ENCODE measurements at regions not wholly inside any gene's neighbourhood (a gene's known extent, or its start where the extent isn't known, plus 50 kb on each side); places are given as distances from the start of the nearest gene placed in this dataset.

DNA sequence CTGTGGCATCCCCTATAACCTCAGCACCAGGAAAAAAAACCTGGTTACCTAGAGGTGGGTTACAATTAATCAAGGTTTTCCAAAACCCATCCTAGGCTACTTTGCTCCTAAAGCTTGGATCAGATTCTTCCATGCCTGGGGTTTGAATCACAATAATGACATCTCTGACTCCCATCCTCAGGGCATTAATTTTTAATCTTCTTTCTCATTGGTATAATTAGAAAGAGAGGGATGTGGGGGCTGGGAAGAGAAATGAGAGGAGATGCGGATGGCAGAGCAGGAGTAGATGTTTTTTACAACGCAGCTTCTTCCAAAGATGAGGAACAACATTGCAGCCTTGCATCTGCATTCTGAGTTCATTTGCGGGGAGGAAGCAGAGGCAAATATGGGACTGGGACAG lies 117.2 kb upstream of the E2F8 start:
- no peaks in the 10 kb centered on the region for H3K9me3 ChIP-seq
- in situ Hi-C loops (cut with MboI; ENCODE audit: low sequenced_read_pairs) = no loop called here
- no peaks in the 10 kb centered on the region for H3K4me1 ChIP-seq
- no peaks in the 10 kb centered on the region for H3K36me3 ChIP-seq (replicated peaks)
- DNase-seq (ENCODE audit: low spot score in 2 of 2) = no peak
- H3K4me3 ChIP-seq = no peak overlapping the region
- peaks cover 26% of the 10 kb centered on the region for H3K27me3 ChIP-seq (ENCODE audit: low read depth)

DNA sequence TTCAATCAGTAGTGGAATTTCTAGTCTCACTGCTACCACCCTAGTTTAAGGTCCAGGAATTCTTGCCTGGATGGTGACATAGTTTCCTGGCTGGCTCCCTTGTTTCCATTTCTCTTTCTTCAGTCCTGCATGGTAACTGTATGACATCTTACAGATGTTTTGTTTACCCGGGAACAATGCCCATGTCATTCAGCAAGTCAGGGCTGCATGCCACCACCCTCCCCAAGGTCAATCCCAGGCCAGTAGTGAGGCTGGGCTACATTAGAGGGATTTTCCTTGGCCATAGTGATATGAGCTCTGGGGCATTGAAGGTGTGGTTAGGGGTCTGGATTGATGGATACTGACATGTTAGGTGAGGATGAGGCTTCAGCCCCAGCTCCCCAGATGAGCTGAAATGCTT lies 114.9 kb upstream of the E2F8 start:
- Histone ChIP-seq H3K4me1 (no peaks in the 10 kb centered on the region), H3K36me3 (replicated peaks) (no peaks in the 10 kb centered on the region), H3K9me3 (no peaks in the 10 kb centered on the region), H3K27me3 (ENCODE audit: low read depth) (peaks cover 44% of the 10 kb centered on the region), H3K4me3 (no peak overlapping the region)
- DNase-seq (ENCODE audit: low spot score in 2 of 2) = no peak
- in situ Hi-C loops (cut with MboI; ENCODE audit: low sequenced_read_pairs) = no loop called here

DNA sequence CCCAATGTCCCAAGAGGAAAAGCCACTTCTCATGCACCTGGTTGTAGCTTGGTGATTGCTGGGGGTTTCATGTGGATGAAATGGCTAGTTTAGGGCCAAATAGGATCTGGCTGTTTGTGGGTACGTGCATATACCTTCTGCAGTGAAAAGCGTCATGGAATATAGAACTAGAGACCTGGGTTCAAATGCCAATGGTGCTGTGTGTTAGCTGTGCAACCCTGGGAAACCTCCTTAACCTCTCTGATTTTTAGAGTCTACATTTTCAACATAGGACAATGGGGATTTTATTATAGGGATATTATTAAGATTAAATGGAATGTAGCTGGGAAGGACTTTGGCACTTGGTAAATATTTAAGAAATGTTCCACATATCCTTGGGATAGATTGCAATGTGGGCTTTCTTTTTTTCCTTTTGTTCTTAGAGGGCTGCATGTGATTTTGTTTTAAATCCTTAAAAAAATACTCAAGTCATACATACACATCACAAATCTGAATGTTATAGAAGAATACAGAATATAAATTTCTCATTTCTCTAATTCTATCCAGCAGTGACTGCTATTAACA lies 112.6 kb upstream of the E2F8 start:
- in situ Hi-C loops (cut with MboI; ENCODE audit: low sequenced_read_pairs) = no loop called here
- Histone ChIP-seq H3K4me1 (no peaks in the 10 kb centered on the region), H3K36me3 (replicated peaks) (no peaks in the 10 kb centered on the region), H3K9me3 (no peaks in the 10 kb centered on the region), H3K27me3 (ENCODE audit: low read depth) (peaks cover 55% of the 10 kb centered on the region), H3K4me3 (no peak overlapping the region)
- no peak for DNase-seq (ENCODE audit: low spot score in 2 of 2)

DNA sequence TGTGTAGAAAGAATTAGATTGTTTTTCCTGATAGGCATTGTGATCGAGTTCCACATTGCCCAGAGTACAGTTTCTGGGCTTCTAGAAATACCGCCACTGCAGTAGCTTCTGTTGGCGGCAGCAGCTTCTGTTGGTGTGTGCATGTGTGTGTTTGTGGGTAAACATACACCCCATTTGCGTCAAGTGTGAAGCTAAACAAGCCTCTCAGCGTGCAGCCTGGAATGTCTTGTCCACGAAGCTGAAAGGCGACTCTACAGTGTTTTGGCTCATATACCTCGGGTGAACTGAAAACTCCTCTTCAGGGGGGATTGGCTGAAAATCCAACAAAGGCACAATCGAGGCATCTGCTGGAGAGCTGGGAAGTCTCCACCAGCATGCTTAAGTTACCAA lies 112.0 kb upstream of the E2F8 start:
- in situ Hi-C loops (cut with MboI; ENCODE audit: low sequenced_read_pairs) = no loop called here
- Histone ChIP-seq H3K36me3 (replicated peaks) (no peaks in the 10 kb centered on the region), H3K9me3 (no peaks in the 10 kb centered on the region), H3K4me1 (no peaks in the 10 kb centered on the region), H3K4me3 (no peak overlapping the region), H3K27me3 (ENCODE audit: low read depth) (peaks cover 61% of the 10 kb centered on the region)
- DNase-seq (ENCODE audit: low spot score in 2 of 2) = no peak

DNA sequence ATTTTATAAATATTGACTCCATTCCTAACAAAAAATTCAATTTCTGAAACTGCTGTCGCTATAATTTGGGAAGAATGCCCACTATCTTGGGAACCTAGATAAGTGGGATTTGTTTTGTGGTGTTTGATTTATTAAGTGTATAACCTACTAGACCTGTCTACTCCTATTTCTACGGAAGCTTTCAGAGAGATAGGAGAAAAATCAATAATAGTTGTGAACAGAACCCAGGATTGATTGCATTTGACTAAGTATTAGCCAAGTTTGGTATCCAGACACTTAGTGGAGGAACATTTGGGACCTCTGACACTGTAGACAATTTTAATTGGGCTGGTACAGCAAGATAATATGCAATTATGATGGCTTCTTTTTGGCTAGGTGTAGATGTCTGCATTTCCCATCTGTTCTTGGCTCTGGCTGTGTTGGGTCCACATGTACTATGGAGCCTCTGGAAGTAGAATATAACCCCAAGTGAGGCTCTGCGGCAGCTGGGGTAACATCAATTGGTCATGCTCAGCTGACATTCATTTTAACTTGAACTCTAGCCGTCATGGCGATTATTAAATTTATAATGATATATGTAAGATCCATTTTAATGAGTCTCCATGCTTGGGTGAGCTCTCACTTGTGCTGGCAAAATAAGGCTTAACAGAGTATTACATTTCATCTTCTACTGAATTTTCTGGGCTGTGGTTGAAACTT lies 111.5 kb upstream of the E2F8 start:
- in situ Hi-C loops (cut with MboI; ENCODE audit: low sequenced_read_pairs) = no loop called here
- DNase-seq (ENCODE audit: low spot score in 2 of 2) = no peak
- no peaks in the 10 kb centered on the region for H3K9me3 ChIP-seq
- peaks cover 66% of the 10 kb centered on the region for H3K27me3 ChIP-seq (ENCODE audit: low read depth)
- no peaks in the 10 kb centered on the region for H3K4me1 ChIP-seq
- H3K36me3 ChIP-seq (replicated peaks) = no peaks in the 10 kb centered on the region
- H3K4me3 ChIP-seq = no peak overlapping the region

DNA sequence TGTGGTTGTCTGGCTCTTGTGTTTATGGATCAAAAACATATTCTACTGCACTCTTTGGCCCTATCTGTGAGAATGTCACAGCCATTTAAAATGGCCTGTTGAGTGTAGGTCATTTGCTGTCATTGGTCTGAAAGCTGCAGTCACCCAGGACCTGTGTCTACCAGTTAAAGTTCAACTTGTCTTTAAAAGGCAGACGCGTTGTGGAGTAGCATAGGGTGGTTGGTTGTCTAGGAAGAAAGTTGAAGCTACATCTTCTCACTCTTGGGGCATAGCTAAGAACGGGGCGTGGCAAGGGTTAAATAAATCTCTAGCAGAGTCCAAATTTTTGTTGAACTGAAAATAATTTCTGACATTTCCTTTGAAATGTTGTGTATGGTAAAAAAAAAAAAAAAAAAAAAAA lies 110.7 kb upstream of the E2F8 start:
- no peak for DNase-seq (ENCODE audit: low spot score in 2 of 2)
- Histone ChIP-seq H3K36me3 (replicated peaks) (no peaks in the 10 kb centered on the region), H3K4me1 (no peaks in the 10 kb centered on the region), H3K4me3 (no peak overlapping the region), H3K27me3 (ENCODE audit: low read depth) (peaks cover 70% of the 10 kb centered on the region), H3K9me3 (no peaks in the 10 kb centered on the region)
- in situ Hi-C loops (cut with MboI; ENCODE audit: low sequenced_read_pairs) = no loop called here

DNA sequence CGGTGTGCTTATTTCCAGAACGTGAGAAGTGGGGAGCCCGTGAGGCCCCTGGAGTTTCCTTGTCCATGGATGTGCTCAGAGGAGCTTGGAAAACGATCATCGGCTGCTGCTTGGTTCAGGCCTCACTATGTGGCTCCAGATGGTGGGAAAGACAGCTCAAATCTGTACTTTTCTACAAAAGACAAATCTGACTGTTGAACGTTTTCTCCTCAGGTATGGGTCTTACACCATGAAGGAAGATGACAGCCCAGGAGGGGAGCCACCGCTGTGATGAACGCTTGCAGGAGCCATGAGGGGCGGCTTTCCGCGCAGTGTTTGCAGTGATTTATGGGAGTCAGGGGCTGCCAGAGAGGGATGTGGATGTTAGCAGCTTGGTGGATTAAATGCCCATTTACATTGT lies 109.4 kb upstream of the E2F8 start:
- no peak for DNase-seq (ENCODE audit: low spot score in 2 of 2)
- in situ Hi-C loops (cut with MboI; ENCODE audit: low sequenced_read_pairs) = no loop called here
- H3K9me3 ChIP-seq = no peaks in the 10 kb centered on the region
- no peaks in the 10 kb centered on the region for H3K4me1 ChIP-seq
- H3K36me3 ChIP-seq (replicated peaks) = no peaks in the 10 kb centered on the region
- no peak overlapping the region for H3K4me3 ChIP-seq
- H3K27me3 ChIP-seq (ENCODE audit: low read depth) = peaks cover 83% of the 10 kb centered on the region

DNA sequence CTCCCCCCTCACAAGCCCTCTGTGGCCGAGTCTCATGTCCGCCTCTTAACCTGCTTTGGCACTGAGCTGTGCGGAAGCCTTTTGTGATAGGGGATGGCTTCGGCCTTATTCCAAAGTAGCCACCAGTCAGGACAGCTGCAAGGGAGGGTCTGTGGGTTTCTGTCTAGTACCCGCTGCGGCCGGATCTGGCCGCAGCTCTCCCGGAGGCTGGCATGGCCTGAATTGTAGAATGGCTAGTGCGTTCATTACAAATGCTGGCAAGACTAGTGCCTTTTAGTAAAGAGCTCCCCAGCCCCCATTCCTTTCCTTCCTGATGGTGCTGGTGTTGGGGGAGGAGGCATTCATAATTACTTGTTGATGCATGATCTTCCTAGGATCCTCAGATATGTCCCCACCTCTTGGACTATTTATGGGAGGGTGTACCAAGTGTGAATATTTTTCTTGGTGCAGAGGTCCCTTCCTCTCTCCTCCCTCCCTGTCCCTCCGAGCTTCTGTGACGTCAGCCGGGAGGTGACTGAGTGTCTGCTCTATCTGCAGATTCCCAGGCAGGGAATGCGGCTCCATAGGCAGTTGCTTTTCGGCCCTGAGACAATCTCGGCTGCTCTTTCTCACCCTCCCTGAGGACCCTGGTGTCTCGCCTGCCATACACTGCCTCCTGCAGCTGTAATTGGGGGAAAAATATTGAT lies 108.7 kb upstream of the E2F8 start:
- in situ Hi-C loops (cut with MboI; ENCODE audit: low sequenced_read_pairs) = no loop called here

DNA sequence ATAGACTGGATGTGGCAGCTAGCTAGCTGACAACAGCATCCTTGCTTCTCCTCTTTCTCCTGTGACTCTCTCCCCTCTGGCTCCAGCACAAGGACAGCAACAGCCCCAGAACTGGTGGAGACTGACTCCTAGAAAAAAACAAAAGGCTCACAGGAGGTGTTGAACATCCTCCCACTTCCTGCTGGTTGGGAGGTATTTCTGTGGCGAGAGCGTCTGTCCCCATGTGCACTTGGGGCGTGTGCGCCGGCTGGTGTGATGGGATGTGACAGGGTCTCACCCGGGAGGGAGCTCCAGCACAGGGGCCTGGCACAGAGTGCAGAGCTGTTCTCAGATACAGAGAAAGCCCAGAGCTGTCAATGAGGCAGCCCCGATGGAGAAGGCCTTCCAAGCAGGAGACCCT lies 107.2 kb upstream of the E2F8 start:
- no peak for DNase-seq (ENCODE audit: low spot score in 2 of 2)
- H3K4me3 ChIP-seq = no peak overlapping the region
- H3K27me3 ChIP-seq (ENCODE audit: low read depth) = peaks cover 89% of the 10 kb centered on the region
- H3K4me1 ChIP-seq = no peaks in the 10 kb centered on the region
- no peaks in the 10 kb centered on the region for H3K36me3 ChIP-seq (replicated peaks)
- in situ Hi-C loops (cut with MboI; ENCODE audit: low sequenced_read_pairs) = no loop called here
- no peaks in the 10 kb centered on the region for H3K9me3 ChIP-seq

More for the DNA sequence above, 108.7 kb upstream of the E2F8 start:
- no peak overlapping the region for H3K4me3 ChIP-seq
- no peak for DNase-seq (ENCODE audit: low spot score in 2 of 2)
- no peaks in the 10 kb centered on the region for H3K36me3 ChIP-seq (replicated peaks)
- no peaks in the 10 kb centered on the region for H3K4me1 ChIP-seq
- H3K27me3 ChIP-seq (ENCODE audit: low read depth) = peaks cover 86% of the 10 kb centered on the region
- no peaks in the 10 kb centered on the region for H3K9me3 ChIP-seq

DNA sequence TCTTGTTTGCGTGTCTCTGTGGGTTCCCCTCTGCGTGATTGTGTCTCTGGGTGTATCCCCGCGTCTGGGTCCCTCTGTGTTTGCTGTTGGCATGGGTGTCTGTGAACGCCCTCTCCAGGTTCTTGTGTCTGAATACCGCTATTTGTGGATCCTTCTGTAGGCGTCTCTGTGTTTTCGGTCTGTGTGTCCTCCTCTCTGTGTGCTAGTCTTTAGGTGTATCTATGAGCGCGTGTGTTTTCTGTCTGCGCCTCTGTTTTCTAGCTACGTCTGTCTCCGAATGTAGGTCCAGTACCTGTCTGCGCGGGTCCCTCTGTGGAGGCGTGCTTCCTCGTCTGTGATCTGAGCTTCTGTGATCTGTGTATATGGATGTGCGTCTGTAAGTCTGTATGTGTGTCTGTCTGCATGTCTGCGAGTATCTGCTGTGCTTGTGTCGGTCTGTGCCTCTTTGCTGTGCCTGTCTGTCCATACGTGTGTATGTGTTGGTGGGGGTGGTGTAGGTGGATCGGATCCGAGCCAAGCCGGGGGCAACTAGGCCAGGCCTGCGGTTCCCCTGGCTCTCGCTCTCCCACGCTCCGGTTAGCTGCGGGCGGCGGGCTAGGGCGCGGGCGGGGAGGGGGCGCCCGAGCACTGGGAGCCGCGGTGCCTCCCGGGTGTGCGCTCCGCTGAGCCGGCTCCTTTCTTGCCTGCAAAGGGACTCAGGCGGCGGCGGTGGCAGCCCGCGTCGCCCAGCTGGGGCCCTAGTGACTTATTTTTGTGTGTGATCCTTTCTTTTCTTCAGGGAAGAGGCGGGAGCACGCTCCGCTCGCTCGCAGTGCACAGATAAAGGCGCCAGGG lies 105.3 kb upstream of the E2F8 start:
- Histone ChIP-seq H3K36me3 (replicated peaks) (no peaks in the 10 kb centered on the region), H3K4me1 (no peaks in the 10 kb centered on the region), H3K4me3 (no peak overlapping the region), H3K27me3 (ENCODE audit: low read depth) (peaks cover 87% of the 10 kb centered on the region), H3K9me3 (no peaks in the 10 kb centered on the region)
- DNase-seq (ENCODE audit: low spot score in 2 of 2) = peak in 1 of 2 experiments; percentile 20
- in situ Hi-C loops (cut with MboI; ENCODE audit: low sequenced_read_pairs) = no loop called here

DNA sequence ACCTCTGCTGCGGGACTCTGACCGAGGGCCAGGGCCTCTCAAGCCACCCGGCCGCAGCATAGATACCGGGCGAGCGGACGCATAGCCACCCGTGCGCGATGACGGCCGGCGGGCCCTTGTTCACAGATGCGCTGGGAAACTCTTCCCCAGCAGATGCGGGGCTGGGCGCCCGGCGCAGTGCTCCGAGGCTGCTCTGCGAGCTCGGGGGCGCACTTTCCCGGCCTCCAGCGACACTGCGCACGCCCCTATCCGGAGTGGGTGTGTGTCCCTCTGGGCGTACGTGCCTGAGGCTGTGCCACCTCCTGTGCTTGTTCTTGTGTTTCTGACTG lies 104.7 kb upstream of the E2F8 start:
- no peak for DNase-seq (ENCODE audit: low spot score in 2 of 2)
- H3K27me3 ChIP-seq (ENCODE audit: low read depth) = peaks cover 87% of the 10 kb centered on the region
- H3K9me3 ChIP-seq = no peaks in the 10 kb centered on the region
- no peak overlapping the region for H3K4me3 ChIP-seq
- H3K4me1 ChIP-seq = no peaks in the 10 kb centered on the region
- H3K36me3 ChIP-seq (replicated peaks) = no peaks in the 10 kb centered on the region
- in situ Hi-C loops (cut with MboI; ENCODE audit: low sequenced_read_pairs) = no loop called here

DNA sequence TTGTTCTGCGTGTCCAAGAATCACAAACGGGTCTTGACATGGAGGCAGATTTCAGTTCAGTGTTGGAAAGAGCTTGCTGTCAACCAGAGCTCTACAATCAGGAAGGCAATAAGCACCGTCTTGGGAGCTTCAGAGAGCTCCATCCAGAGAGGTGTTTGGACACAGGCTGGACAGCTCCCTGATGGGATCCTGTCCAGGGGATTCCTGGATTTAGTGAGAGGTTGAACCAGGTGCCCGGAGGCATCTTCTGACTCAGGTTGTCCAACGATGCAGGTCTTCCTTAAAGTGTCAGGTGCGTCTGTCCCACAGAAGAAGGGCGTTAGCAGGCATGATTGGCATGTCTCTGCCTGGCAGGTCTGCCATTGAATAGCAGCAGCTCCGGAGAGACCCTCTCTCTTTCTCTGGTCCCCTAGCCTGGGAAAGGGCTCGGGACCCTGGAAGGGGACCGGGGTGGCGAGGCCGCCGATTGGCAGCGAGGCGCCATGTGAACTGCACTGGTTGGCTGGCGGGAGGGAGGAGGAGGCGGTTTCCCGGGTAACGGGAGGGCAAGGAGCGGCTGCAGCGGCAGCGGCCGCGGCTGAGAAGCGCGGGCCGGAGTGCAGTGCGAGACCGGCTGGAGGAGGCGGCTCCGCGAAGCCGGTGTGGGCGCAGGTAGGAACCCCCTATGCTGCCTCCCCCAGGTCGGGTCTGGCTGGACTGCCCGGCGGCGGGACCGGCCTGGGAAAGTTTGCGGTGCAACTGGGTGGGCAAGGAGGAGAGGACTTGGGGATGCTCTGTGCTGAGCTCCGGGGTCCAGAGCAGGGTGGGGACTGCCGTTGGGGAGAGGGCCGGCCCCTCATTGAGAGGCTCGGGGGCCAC lies 104.1 kb upstream of the E2F8 start:
- peak in 1 of 2 experiments; percentile 42 for DNase-seq (ENCODE audit: low spot score in 2 of 2)

DNA sequence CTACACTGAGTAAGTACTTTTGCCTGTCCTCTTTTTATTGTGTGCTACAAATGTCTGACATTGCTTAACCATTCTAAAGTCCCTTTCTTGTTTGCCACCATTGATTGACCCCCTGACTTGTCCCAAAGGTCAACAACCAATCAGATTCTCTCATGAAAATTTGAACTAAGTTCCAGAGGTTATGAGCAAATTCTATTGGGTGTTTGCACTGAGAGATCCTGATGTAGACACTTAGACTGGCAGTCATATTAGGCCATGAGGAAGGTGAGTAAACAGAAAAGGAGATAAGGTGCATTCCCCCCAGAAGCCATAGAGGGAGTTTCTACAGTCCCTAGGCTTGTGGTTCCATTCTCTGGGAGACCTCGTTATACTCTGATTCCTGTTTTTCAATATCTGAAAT lies 101.3 kb upstream of the E2F8 start:
- in situ Hi-C loops (cut with MboI; ENCODE audit: low sequenced_read_pairs) = no loop called here

More for the DNA sequence above, 104.1 kb upstream of the E2F8 start:
- in situ Hi-C loops (cut with MboI; ENCODE audit: low sequenced_read_pairs) = no loop called here
- H3K36me3 ChIP-seq (replicated peaks) = no peaks in the 10 kb centered on the region
- H3K4me3 ChIP-seq = no peak overlapping the region
- no peaks in the 10 kb centered on the region for H3K4me1 ChIP-seq
- H3K27me3 ChIP-seq (ENCODE audit: low read depth) = peaks cover 88% of the 10 kb centered on the region
- H3K9me3 ChIP-seq = no peaks in the 10 kb centered on the region

More for the DNA sequence above, 101.3 kb upstream of the E2F8 start:
- Histone ChIP-seq H3K4me1 (no peaks in the 10 kb centered on the region), H3K9me3 (no peaks in the 10 kb centered on the region), H3K27me3 (ENCODE audit: low read depth) (peaks cover 67% of the 10 kb centered on the region), H3K36me3 (replicated peaks) (no peaks in the 10 kb centered on the region), H3K4me3 (no peak overlapping the region)
- DNase-seq (ENCODE audit: low spot score in 2 of 2) = no peak

Measured in HAP-1 (cell line).